ENCODE measurements at regions not wholly inside any gene's neighbourhood (a gene's known extent, or its start where the extent isn't known, plus 50 kb on each side); places are given as distances from the start of the nearest gene placed in this dataset.

DNA sequence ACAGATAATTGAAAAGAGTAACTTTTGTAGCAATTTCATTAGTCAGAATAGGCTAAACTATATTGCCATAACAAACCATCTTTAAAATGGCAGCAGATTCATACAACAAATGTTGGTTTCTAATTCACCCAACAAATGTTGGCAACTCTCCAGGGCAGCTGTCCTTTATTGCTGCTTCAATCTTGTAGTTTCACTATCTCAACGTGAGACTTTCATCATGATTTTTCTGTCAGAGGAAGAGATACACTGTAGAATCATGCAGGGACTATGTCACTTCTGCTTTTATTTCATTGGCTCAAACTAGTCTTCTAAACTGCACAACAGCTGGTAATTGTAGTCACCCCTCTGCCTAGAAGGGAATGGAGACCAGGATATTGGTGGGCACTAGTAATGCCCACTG is 174.2 kb downstream of the TANC2 start:
- H3K4me3 ChIP-seq (ENCODE audit: low read depth, low read length): no peak overlapping the region
- TF ChIP-seq, protein P1, sequence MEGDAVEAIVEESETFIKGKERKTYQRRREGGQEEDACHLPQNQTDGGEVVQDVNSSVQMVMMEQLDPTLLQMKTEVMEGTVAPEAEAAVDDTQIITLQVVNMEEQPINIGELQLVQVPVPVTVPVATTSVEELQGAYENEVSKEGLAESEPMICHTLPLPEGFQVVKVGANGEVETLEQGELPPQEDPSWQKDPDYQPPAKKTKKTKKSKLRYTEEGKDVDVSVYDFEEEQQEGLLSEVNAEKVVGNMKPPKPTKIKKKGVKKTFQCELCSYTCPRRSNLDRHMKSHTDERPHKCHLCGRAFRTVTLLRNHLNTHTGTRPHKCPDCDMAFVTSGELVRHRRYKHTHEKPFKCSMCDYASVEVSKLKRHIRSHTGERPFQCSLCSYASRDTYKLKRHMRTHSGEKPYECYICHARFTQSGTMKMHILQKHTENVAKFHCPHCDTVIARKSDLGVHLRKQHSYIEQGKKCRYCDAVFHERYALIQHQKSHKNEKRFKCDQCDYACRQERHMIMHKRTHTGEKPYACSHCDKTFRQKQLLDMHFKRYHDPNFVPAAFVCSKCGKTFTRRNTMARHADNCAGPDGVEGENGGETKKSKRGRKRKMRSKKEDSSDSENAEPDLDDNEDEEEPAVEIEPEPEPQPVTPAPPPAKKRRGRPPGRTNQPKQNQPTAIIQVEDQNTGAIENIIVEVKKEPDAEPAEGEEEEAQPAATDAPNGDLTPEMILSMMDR (IDR thresholded peaks at IDR 0.05; ENCODE audit: low read depth, low read length): no peak

DNA sequence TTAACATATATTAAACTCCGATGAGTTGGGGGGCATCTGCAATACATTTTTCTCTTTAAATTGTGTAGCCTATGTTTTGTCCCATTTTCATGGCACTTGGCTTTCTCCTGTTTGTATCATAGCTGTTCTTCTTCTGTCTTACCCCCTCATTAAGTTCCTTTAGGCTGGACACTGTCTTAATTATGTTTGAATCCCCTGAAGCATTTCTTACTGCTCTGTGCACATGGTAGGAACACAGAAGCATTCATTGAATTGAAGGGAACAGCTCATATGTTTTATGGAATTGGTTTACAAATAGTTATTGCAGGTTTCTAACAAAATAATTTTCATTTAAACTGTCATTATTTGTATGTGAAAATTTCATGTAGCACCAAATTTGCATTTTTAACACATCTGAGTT is 176.8 kb downstream of the TANC2 start:
- TF ChIP-seq, protein P1 (IDR thresholded peaks at IDR 0.05; ENCODE audit: low read depth, low read length): no peak
- H3K4me3 ChIP-seq (ENCODE audit: low read depth, low read length): no peak overlapping the region

DNA sequence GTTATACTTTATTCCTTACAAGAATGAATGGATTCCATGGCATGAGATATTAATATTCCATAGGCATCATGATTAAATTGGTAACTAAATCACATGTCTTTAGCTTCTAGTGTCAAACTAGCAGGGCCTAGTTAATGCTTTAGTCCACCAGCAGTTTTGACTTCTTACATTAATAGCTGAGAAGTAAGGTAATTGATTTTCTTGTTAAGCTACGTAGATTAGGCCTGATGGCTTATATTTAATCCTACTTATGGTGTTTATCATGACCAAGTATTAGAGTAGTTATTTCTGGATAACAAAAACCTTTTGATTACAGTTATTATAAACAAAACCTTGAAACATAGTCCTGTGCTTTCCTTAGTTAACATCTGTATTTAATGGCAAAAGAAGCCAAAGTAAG is 184.5 kb downstream of the TANC2 start:
- H3K4me3 ChIP-seq (ENCODE audit: low read depth, low read length): no peak overlapping the region
- TF ChIP-seq, protein P1 (IDR thresholded peaks at IDR 0.05; ENCODE audit: low read depth, low read length): no peak

DNA sequence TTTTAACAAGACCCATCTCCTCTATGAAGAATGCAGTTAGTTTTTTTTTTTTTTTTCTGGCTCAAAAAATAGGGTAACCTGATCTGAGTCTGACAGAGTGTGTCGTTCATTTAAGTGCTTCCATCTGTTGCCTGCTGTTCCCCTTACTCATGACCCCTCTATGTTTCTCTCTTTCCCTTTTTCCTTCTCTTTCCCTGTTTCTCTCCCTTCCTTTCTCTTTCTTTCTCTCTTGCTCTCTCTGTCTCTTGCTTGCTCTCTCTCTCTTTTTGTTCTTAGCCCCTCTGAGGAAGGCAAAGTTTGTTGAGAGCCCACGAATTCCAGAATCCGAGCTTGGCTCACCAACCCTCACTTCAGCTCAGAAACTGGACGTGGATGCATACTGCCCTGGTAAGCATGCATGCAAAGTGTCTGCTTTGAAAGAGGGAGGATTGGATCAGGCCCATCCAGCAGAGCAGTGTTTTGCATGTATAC is 185.0 kb downstream of the TANC2 start:
- TF ChIP-seq, protein P1 (IDR thresholded peaks at IDR 0.05; ENCODE audit: low read depth, low read length): no peak
- H3K4me3 ChIP-seq (ENCODE audit: low read depth, low read length): peak overlapping the region; percentile 48

DNA sequence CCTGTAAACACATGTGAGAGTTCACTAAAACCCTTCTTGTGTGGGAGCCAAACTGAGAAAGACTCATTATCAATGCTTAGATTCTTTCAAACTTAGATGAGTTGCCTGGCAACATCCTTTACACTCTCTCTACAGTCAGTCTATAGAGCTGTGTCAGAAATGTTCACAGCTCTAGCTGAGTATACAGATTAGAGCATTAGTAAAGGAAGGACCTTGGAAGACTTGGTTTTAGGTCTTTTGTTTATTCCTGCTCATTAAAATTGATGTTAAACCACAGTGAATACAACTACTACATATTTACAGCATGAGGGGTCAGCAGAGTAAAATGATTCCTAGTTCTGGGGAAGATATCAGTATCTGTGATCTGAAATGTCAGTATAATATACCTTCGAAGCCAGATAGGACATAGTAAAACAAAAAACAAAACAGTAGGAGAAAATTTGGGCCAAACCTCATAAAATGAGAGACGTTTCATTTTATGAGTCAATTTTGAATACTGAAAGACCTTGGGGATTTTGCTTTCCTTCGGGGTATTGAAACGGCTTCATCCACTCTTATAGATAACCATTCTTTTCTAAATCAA is 186.0 kb downstream of the TANC2 start:
- no peak overlapping the region for H3K4me3 ChIP-seq (ENCODE audit: low read depth, low read length)
- TF ChIP-seq, protein P1 (IDR thresholded peaks at IDR 0.05; ENCODE audit: low read depth, low read length): no peak

DNA sequence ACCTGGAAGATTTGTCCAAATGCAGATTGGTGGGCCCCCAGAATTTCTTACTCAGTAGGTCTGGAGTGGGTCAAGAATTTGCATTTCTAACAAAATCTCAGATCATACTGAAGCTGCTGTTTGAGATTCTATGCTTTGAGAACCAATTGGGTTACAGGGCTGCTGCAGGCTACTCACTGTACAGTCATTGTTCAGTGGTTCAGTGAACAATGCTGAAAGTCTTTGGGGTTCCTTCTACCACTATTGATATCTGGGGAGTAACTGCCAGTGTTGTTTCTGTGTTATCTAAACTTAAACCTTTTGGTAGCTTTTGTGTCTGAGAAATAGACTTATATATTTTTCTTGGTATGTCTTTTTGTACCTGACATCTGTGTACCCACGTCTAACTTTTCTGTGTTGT is 187.5 kb downstream of the TANC2 start:
- TF ChIP-seq, protein P1 (IDR thresholded peaks at IDR 0.05; ENCODE audit: low read depth, low read length): no peak
- no peak overlapping the region for H3K4me3 ChIP-seq (ENCODE audit: low read depth, low read length)

DNA sequence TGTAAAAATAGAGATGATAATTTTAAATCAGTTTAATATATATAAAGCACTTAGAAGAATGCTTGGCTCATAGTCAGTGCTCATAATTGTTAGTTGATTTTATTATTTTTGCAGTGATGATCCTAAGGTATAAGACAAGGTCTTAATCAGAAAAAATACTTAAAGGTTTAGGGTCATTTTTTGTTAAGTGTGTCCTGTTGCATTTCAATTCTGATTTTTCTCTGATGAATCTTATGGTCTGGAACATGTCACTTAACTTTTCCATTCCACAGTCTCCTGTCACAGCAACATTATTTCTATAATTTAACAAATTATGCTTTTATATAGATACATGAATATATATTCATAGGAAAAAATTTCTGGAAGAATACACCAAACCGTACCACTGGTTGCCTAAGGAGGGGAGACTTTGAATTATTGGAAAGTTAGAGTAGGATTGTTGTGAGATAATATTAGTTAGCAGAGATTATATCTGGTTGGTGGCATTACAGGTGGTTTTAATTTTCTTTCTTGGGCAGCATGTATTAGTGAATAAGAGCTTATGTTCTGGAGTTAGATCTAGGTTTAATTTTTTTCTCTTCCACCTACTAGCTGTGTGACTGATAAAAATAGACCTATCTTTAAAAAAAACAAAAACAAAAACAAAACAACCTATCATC is 188.7 kb downstream of the TANC2 start:
- TF ChIP-seq, protein P1 (IDR thresholded peaks at IDR 0.05; ENCODE audit: low read depth, low read length): no peak
- no peak overlapping the region for H3K4me3 ChIP-seq (ENCODE audit: low read depth, low read length)

All from WI38 (cell line).